ENCODE measurements at regions not wholly inside any gene's neighbourhood (a gene's known extent, or its start where the extent isn't known, plus 50 kb on each side); places are given as distances from the start of the nearest gene placed in this dataset.

DNA sequence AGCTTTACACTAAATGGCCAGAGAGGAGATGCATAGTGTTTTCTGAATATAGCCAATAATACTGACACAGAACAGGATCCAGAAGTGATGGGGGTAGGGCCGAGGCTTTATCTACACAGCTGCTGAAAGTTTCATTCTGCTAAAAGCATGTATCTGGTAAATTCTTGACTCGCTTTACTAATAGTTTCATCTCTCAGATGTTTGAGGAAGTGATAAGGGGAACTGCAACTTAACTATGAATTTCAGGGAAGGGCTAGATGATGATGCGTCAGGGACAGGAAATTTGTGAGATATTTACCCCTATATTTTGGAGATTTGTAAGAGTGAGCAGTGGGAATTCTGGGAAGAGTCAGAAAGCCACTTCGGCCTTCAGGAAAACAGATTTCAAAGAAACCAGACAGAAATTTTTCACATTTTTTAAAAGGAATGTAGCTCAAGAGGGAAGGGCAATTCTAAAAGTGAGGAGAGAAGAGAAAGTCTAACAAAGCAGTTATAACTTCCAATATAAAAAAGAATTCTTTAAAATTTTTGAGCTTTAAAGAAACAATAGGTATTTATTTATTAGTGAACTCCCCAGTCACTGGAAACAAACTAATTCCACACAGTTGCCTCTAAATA, 243.1 kb downstream of the BCAT1 start:
- Histone ChIP-seq H3K27me3 (ENCODE audit: control insufficient read depth, insufficient read depth, low read length) (no peaks in the 10 kb centered on the region), H3K36me3 (ENCODE audit: control insufficient read depth, insufficient read depth, low read length) (no peaks in the 10 kb centered on the region), H3K4me3 (ENCODE audit: low read depth, low read length) (no peak overlapping the region)
- no peak for DNase-seq (ENCODE audit: low read depth)
- TF ChIP-seq, protein P1, sequence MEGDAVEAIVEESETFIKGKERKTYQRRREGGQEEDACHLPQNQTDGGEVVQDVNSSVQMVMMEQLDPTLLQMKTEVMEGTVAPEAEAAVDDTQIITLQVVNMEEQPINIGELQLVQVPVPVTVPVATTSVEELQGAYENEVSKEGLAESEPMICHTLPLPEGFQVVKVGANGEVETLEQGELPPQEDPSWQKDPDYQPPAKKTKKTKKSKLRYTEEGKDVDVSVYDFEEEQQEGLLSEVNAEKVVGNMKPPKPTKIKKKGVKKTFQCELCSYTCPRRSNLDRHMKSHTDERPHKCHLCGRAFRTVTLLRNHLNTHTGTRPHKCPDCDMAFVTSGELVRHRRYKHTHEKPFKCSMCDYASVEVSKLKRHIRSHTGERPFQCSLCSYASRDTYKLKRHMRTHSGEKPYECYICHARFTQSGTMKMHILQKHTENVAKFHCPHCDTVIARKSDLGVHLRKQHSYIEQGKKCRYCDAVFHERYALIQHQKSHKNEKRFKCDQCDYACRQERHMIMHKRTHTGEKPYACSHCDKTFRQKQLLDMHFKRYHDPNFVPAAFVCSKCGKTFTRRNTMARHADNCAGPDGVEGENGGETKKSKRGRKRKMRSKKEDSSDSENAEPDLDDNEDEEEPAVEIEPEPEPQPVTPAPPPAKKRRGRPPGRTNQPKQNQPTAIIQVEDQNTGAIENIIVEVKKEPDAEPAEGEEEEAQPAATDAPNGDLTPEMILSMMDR (IDR thresholded peaks at IDR 0.05; ENCODE audit: insufficient read depth, low read length, poor library complexity, severe bottlenecking) = no peak

GRCh38 chr12:24705216-24705615, 243.7 kb downstream of the BCAT1 start:
- Histone ChIP-seq H3K4me3 (ENCODE audit: low read depth, low read length) (no peak overlapping the region), H3K36me3 (ENCODE audit: control insufficient read depth, insufficient read depth, low read length) (no peaks in the 10 kb centered on the region), H3K27me3 (ENCODE audit: control insufficient read depth, insufficient read depth, low read length) (no peaks in the 10 kb centered on the region)
- TF ChIP-seq, protein P1 (IDR thresholded peaks at IDR 0.05; ENCODE audit: insufficient read depth, low read length, poor library complexity, severe bottlenecking) = no peak
- DNase-seq (ENCODE audit: low read depth) = no peak

GRCh38 chr12:24701343-24701742, 247.6 kb downstream of the BCAT1 start:
- no peak for DNase-seq (ENCODE audit: low read depth)
- H3K36me3 ChIP-seq (ENCODE audit: control insufficient read depth, insufficient read depth, low read length) = no peaks in the 10 kb centered on the region
- no peaks in the 10 kb centered on the region for H3K27me3 ChIP-seq (ENCODE audit: control insufficient read depth, insufficient read depth, low read length)
- H3K4me3 ChIP-seq (ENCODE audit: low read depth, low read length) = no peak overlapping the region
- TF ChIP-seq, protein P1 (IDR thresholded peaks at IDR 0.05; ENCODE audit: insufficient read depth, low read length, poor library complexity, severe bottlenecking) = no peak

- DNase-seq (ENCODE audit: low read depth) = no peak
- Histone ChIP-seq H3K27me3 (ENCODE audit: control insufficient read depth, insufficient read depth, low read length) (no peaks in the 10 kb centered on the region), H3K36me3 (ENCODE audit: control insufficient read depth, insufficient read depth, low read length) (no peaks in the 10 kb centered on the region), H3K4me3 (ENCODE audit: low read depth, low read length) (no peak overlapping the region)
- TF ChIP-seq, protein P1 (IDR thresholded peaks at IDR 0.05; ENCODE audit: insufficient read depth, low read length, poor library complexity, severe bottlenecking) = no peak
Observed at GRCh38 chr12:24698972-24699371, 249.9 kb downstream of the BCAT1 start.

DNA sequence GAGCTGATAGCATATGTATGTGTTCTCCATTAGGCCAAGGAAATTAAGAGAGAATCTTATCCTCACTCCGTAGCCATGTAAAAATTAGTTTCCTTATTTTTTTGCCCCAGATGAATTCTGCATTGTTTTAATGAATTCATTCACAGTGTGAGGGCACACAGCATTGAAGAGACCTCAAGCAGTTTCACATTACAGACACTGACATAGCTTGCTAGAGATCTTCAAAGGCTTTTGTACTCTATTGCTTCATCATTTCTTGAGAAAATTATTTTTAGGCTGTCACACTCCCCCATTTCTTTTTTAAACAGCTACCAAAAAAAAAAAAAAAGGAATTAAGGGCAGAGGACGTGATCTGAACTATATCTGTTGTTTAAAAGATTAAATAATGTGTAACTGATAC, 251.1 kb downstream of the BCAT1 start:
- no peaks in the 10 kb centered on the region for H3K27me3 ChIP-seq (ENCODE audit: control insufficient read depth, insufficient read depth, low read length)
- H3K4me3 ChIP-seq (ENCODE audit: low read depth, low read length) = no peak overlapping the region
- no peak for DNase-seq (ENCODE audit: low read depth)
- no peaks in the 10 kb centered on the region for H3K36me3 ChIP-seq (ENCODE audit: control insufficient read depth, insufficient read depth, low read length)
- TF ChIP-seq, protein P1 (IDR thresholded peaks at IDR 0.05; ENCODE audit: insufficient read depth, low read length, poor library complexity, severe bottlenecking) = no peak

DNA sequence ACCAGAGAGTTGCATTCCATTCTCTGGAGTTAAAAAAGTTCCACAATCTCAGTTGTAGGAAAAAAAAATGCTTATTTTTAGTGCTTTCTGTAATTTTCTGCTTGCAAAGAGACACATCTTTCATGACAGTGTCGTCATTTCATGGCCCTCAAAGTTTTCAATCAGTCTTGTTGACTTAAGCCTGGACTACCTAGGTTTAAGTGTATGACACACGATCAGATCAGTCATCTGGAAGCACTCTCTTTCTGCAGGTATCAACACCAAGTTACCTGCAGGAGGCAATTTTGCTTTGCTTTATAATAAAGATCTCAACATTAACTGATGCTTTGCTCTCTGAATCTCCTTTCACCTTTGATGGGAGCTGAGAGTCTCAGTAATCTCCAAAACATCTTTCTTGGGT, 251.6 kb downstream of the BCAT1 start:
- no peaks in the 10 kb centered on the region for H3K27me3 ChIP-seq (ENCODE audit: control insufficient read depth, insufficient read depth, low read length)
- TF ChIP-seq, protein P1 (IDR thresholded peaks at IDR 0.05; ENCODE audit: insufficient read depth, low read length, poor library complexity, severe bottlenecking) = no peak
- no peak overlapping the region for H3K4me3 ChIP-seq (ENCODE audit: low read depth, low read length)
- H3K36me3 ChIP-seq (ENCODE audit: control insufficient read depth, insufficient read depth, low read length) = no peaks in the 10 kb centered on the region
- DNase-seq (ENCODE audit: low read depth) = no peak

All from kidney epithelial cell (primary cell).